EL (cell line): ENCODE measurements at regions not wholly inside any gene's neighbourhood (a gene's known extent, or its start where the extent isn't known, plus 50 kb on each side); places are given as distances from the start of the nearest gene placed in this dataset.

Source experiments
- DNase-seq: peaks from one replicate; pipeline ENCODE4 v3.0.0-alpha.2; 2016

- DNase-seq: no peak
Observed at GRCh38 chr13:22703601-22704209, 477.1 kb upstream of the SGCG start.

GRCh38 chr13:22707946-22708345 is 472.8 kb upstream of the SGCG start:
- DNase-seq: no peak

DNA sequence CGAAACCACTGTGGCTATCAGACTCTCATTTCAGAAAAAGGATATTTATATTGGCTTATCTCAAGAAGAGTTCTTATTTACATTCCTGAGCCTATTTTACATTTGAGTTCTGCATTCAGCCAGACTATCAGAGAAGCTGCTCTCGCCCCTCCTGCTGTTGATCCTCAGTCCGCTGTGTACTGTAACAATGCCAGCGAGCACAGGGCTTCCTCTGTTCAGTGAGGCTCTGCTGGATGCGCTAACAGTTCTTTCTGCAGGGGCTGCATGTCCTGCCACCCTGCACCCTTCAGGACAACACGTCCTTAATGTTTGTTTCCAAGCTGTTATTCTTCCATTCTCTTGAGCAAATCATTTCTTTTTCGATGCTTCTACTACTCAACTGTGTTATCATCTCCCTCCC is 463.7 kb upstream of the SGCG start:
- no peak for DNase-seq

GRCh38 chr13:22726726-22727125 is 454.1 kb upstream of the SGCG start:
- DNase-seq: no peak

GRCh38 chr13:22735011-22735995 is 445.5 kb upstream of the SGCG start:
- DNase-seq: no peak

DNA sequence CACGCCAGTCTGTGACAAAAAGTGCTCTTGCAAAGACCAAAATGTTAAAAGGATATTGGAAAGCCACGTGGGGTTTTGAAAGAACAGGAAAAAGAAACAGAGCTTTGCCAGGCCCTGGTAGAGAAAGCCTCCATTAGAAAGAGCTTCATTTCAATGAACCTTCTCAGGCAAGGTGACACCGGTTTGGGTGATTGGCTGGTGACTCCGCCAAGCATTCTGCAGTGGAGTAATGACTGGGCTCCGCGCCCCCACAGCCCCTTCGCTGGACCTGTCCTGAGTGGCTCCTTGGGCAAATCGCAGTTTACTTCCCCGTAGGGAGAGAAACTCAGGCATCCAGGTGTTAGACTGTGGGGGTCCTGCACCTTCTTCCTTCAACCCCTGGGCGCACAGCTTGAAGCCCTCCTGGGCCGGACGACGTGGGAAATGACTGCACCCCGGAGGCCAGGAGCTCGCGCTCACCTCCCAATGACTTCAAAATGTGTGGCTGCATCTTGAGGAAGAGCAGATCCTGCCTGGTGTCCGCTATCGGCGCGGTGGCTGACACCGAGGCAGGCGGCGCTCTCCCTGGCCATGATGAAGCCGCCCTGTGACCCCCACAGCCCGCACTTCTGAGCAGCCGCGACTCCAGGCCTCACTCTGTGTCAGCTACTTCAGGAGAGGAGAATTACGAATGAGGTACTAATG is 444.6 kb upstream of the SGCG start:
- DNase-seq: no peak

GRCh38 chr13:22736768-22737092 is 444.0 kb upstream of the SGCG start:
- DNase-seq: no peak

DNA sequence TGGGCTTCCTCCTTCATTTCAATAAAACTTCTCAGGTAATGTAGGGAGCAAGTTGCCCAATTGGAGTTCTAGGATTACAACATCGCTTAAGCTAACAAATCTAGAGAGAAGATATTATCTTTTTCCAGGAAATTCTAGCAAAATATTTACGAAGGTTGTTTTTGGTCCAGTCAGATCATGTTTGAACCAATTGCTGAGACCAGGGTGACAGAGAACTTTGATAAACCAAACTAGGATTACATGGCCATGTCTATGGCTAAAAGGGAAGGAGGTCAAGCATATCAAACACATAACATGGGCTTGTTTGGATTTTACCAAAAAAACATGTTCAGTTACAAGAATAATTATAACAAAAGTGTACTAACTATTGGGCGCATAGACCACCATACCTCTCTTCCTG is 442.4 kb upstream of the SGCG start:
- no peak for DNase-seq

GRCh38 chr13:22740264-22740663 is 440.5 kb upstream of the SGCG start:
- no peak for DNase-seq

- no peak for DNase-seq
Observed at GRCh38 chr13:22744688-22745452, 435.9 kb upstream of the SGCG start.

GRCh38 chr13:22748866-22749577 is 431.8 kb upstream of the SGCG start:
- no peak for DNase-seq

DNA sequence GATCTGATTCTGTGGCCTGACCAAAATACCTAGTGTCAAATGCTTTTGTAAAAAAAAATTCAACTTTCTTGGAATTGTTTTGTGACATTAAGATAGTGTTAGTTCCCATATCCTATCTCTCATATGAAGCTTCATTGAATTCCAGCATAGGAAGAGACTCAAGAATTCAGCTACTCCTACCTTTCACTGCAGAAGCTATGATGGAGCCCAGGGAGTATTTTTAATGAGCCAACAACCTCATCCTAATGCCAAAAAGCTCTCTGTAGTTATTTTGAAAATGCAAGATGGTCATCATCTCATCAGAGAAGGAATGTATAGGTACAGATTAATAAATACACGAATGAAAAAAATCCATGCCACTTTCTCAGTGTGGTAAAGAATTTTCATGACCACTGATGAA is 431.2 kb upstream of the SGCG start:
- no peak for DNase-seq

DNA sequence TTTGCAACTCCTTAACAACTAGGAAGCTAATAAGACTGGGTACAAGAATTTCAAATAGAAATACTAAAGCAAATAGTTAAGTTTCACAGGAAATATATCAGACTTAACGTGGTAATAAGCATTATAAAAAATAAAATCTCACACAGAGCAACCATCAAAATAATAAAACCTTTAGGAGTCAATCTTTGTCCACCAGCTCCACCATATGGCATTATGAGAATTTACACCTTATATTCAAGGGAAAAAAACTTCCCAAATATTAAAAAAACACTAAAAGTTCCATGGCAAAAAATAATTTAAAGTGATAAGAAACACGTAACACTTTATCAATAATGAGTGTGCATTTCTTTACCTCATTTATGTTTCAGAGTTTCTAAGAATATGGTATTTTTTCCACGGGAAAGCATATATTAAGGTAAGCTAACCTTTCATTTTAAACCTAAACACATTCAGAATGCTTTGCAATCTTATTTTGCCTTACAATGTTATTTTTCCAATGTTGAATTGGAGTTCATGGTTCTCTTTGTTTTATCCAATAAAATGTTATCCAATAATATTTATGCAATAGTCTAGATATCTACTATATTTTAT is 423.2 kb upstream of the SGCG start:
- no peak for DNase-seq

DNA sequence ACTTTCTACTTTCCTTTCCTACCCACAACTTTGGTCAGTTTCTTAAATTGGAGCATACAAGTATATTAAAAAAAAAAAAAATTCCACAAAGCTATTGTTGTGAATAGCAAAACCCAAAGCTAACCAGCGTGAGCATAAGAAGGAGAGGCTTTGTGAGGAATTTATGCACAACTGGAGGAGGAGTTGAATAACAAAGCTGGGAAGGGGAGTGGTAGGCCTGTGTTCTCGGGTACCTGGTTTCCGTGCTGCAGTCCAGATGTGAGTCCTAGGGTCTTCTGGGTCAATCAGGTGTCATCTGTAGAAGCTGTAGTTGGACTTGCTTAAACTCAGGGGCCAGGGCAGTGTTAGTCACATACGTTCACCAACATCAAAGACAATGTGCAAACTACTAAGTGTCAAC is 422.5 kb upstream of the SGCG start:
- no peak for DNase-seq

GRCh38 chr13:22761709-22762108 is 419.1 kb upstream of the SGCG start:
- no peak for DNase-seq

DNA sequence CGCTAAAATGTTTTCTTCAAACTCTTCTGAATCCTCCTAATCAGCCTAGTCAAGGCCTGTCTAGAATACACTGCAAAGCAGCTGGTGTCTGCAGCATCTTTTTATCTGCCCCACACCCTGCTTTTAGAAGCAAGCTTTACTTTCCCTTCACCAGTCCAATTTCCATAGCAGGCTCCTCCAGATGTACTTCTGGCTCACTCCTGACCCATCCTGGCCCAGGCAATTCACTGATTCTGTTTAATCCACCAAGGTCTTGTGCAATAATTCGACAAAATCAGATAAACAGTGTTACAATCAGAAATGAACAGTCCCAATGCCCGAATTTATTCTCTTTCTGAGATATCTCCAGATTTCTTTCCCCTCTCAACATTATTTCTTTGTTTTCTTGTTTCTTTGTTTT is 415.2 kb upstream of the SGCG start:
- DNase-seq: no peak

DNA sequence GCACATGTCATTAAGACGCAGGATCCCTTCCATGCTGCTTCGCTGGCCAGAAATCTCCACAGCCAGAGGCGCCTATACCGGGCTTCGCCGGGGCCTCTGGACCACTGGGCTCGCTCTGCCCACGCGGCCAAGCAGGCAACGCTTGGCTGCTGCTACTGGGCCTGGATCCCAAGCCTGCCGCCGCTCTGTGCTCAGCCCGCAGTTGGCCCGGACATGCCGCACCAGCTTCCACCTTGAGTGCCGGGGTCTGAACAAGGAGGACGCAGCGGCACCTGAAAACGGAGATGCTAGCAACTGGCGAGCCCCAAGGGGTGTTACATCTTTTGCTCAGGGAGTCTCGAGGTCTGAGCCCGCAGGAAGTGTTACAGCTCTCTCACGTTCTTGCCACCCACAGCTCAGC is 409.9 kb upstream of the SGCG start:
- DNase-seq: no peak

- no peak for DNase-seq
Observed at GRCh38 chr13:22773465-22773864, 407.3 kb upstream of the SGCG start.

DNA sequence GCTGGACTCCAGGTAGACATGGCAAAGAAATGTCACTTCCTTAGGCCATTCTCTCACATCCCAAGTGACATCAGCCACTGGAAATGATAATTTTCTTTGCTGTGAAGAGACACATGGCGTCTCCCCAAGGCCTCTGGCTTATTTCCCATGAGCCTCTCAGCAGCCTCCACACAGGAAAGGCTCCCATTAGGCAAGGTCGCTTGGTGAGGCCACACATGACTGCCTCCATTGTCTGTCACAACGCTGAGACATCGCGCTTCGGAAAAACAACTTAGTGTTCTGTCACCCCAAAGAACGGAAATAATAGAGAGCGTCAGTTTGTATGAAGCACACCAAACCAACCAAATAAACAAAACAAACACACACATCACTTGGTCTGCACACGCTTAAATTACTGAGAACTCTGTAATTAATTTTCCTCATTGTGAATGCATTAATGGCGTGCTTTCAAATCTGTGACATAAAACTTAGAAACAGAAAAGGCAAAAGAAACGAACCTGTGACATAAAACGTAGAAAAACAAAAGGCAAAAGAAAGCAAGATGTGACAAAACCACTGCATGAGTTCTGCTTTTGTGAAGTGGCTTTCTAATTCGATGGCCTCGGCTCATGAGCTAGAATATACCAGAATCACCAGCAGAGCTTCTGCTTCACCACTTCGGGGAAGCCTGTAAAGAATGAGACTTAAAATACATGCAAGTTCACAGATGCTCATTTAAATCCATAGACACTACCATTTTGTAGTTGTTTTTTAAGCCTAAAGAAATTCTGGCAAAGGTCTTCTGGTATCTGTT is 404.2 kb upstream of the SGCG start:
- DNase-seq: no peak

GRCh38 chr13:22777207-22777606 is 403.6 kb upstream of the SGCG start:
- no peak for DNase-seq

- no peak for DNase-seq
Observed at GRCh38 chr13:22789027-22789593, 391.7 kb upstream of the SGCG start.
